Neural cell (in vitro differentiated cells): ENCODE measurements at regions not wholly inside any gene's neighbourhood (a gene's known extent, or its start where the extent isn't known, plus 50 kb on each side); places are given as distances from the start of the nearest gene placed in this dataset.

Source experiments
- H2AFZ ChIP-seq: fragments of 200-600, 300-800 bp; sonication (generic), shearing (Covaris generic); 2 replicates; pipeline ENCODE4 v1.6.0; 2014; ENCODE audit warnings: low read depth, mild to moderate bottlenecking, antibody characterized with exemption, low read length, moderate library complexity
- H3F3A ChIP-seq: fragments of 200-600 bp; shearing (Covaris generic); 2 replicates; pipeline ENCODE4 v1.6.1; 2016; ENCODE audit warnings: mild to moderate bottlenecking, moderate library complexity, mixed read lengths, antibody characterized with exemption, low read length; ENCODE audit not compliant: insufficient read depth, poor library complexity, severe bottlenecking
- H3K27ac ChIP-seq: fragments of 200-600, 300-800 bp; sonication (generic), shearing (Covaris generic); 2 replicates; pipeline ENCODE4 v1.5.1; 2014; ENCODE audit warnings: mild to moderate bottlenecking, low read length, moderate library complexity
- H3K27me3 ChIP-seq: fragments of 300-800, 200-600 bp; sonication (generic), shearing (Covaris generic); 2 replicates; pipeline ENCODE4 v1.6.0; 2014; ENCODE audit warnings: mild to moderate bottlenecking, low read depth, low read length, moderate library complexity; ENCODE audit not compliant: insufficient read depth
- H3K36me3 ChIP-seq: fragments of 300-800, 200-600 bp; sonication (generic), shearing (Covaris generic); 2 replicates; pipeline ENCODE4 v1.5.1; 2014; ENCODE audit warnings: mild to moderate bottlenecking, antibody characterized with exemption, low read length, moderate library complexity; ENCODE audit not compliant: insufficient read depth
- H3K4me2 ChIP-seq: fragments of 300-800, 200-600 bp; sonication (generic), shearing (Covaris generic); 2 replicates; pipeline ENCODE4 v1.6.0; 2014; ENCODE audit warnings: mild to moderate bottlenecking, low read length
- H3K4me3 ChIP-seq: fragments of 300-800, 200-600 bp; sonication (generic), shearing (Covaris generic); 2 replicates; pipeline ENCODE4 v1.5.1; 2014; ENCODE audit warnings: mild to moderate bottlenecking, low read length, moderate library complexity
- H3K79me2 ChIP-seq: fragments of 200-600 bp; shearing (Covaris generic); replicated peaks from 2 replicates; pipeline ENCODE4 v1.6.0; 2014; ENCODE audit warnings: mild to moderate bottlenecking, low read length, moderate library complexity; ENCODE audit not compliant: insufficient read depth
- H3K9ac ChIP-seq: fragments of 300-800, 200-600 bp; sonication (generic), shearing (Covaris generic); 2 replicates; pipeline ENCODE4 v1.6.1; 2016; ENCODE audit warnings: mild to moderate bottlenecking, low read length, mixed read lengths
- H3K9me2 ChIP-seq: fragments of 200-600 bp; shearing (Covaris generic); 2 replicates; pipeline ENCODE4 v1.6.1; 2016; ENCODE audit warnings: mild to moderate bottlenecking, low read length, mixed read lengths; ENCODE audit not compliant: insufficient read depth
- H3K9me3 ChIP-seq: fragments of 200-600, 300-800 bp; sonication (generic), shearing (Covaris generic); 2 replicates; pipeline ENCODE4 v1.6.1; 2016; ENCODE audit warnings: mild to moderate bottlenecking, mixed run types, low read length, moderate library complexity, mixed read lengths
- H4K20me1 ChIP-seq: fragments of 200-600 bp; shearing (Covaris generic); 2 replicates; pipeline ENCODE4 v1.6.1; 2016; ENCODE audit warnings: mild to moderate bottlenecking, mixed run types; ENCODE audit not compliant: insufficient read depth
- EP300 ChIP-seq: fragments of 450-650 bp; conservative IDR thresholded peaks from 2 replicates; pipeline ENCODE4 v1.6.1; 2014; ENCODE audit warnings: antibody characterized with exemption, mild to moderate bottlenecking, moderate library complexity; ENCODE audit not compliant: poor library complexity, severe bottlenecking
- MXI1 ChIP-seq: fragments of 450-650 bp; conservative IDR thresholded peaks from 2 replicates; pipeline ENCODE4 v1.6.1; 2014; ENCODE audit warnings: antibody characterized with exemption, mild to moderate bottlenecking; ENCODE audit not compliant: poor library complexity, severe bottlenecking
- RAD21 ChIP-seq: fragments of 450-650 bp; conservative IDR thresholded peaks from 2 replicates; pipeline ENCODE4 v1.6.1; 2014; ENCODE audit warnings: antibody characterized with exemption, mild to moderate bottlenecking, moderate library complexity
- SMC3 ChIP-seq: fragments of 450-650 bp; conservative IDR thresholded peaks from 2 replicates; pipeline ENCODE4 v1.6.1; 2014; ENCODE audit warnings: antibody characterized with exemption, mild to moderate bottlenecking, moderate library complexity; ENCODE audit not compliant: poor library complexity
- TF ChIP-seq, protein P1 (sequence below): IDR thresholded peaks from 2 replicates; pipeline ENCODE4 v1.6.1; 2012; ENCODE audit warnings: borderline replicate concordance
- TF ChIP-seq, protein P2 (sequence below): fragments of 450-650 bp; IDR thresholded peaks from 2 replicates; pipeline ENCODE4 v1.5.1; 2014; ENCODE audit warnings: antibody characterized with exemption, mild to moderate bottlenecking, moderate library complexity; ENCODE audit not compliant: poor library complexity, severe bottlenecking

GRCh38 chr18:30081122-30081521 is 961.4 kb downstream of the DSC3 start:
- Histone ChIP-seq H3K4me2 (no peak overlapping the region), H4K20me1 (no peaks in the 10 kb centered on the region), H2AFZ (no peak overlapping the region), H3K4me3 (no peak overlapping the region), H3K27me3 (no peaks in the 10 kb centered on the region), H3K27ac (no peak overlapping the region), H3F3A (no peaks in the 10 kb centered on the region), H3K9me2 (no peaks in the 10 kb centered on the region), H3K9me3 (peaks cover 4% of the 10 kb centered on the region), H3K9ac (no peak overlapping the region), H3K36me3 (no peaks in the 10 kb centered on the region), H3K79me2 (no peaks in the 10 kb centered on the region)
- no peak for TF ChIP-seq EP300

GRCh38 chr18:30072609-30073385 is 969.7 kb downstream of the DSC3 start:
- H3K27me3 ChIP-seq: no peaks in the 10 kb centered on the region
- H2AFZ ChIP-seq: no peak overlapping the region
- no peak overlapping the region for H3K9ac ChIP-seq
- no peaks in the 10 kb centered on the region for H4K20me1 ChIP-seq
- TF ChIP-seq, protein P1, sequence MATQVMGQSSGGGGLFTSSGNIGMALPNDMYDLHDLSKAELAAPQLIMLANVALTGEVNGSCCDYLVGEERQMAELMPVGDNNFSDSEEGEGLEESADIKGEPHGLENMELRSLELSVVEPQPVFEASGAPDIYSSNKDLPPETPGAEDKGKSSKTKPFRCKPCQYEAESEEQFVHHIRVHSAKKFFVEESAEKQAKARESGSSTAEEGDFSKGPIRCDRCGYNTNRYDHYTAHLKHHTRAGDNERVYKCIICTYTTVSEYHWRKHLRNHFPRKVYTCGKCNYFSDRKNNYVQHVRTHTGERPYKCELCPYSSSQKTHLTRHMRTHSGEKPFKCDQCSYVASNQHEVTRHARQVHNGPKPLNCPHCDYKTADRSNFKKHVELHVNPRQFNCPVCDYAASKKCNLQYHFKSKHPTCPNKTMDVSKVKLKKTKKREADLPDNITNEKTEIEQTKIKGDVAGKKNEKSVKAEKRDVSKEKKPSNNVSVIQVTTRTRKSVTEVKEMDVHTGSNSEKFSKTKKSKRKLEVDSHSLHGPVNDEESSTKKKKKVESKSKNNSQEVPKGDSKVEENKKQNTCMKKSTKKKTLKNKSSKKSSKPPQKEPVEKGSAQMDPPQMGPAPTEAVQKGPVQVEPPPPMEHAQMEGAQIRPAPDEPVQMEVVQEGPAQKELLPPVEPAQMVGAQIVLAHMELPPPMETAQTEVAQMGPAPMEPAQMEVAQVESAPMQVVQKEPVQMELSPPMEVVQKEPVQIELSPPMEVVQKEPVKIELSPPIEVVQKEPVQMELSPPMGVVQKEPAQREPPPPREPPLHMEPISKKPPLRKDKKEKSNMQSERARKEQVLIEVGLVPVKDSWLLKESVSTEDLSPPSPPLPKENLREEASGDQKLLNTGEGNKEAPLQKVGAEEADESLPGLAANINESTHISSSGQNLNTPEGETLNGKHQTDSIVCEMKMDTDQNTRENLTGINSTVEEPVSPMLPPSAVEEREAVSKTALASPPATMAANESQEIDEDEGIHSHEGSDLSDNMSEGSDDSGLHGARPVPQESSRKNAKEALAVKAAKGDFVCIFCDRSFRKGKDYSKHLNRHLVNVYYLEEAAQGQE: no peak
- TF ChIP-seq RAD21: no peak
- TF ChIP-seq EP300: no peak
- TF ChIP-seq, protein P2, sequence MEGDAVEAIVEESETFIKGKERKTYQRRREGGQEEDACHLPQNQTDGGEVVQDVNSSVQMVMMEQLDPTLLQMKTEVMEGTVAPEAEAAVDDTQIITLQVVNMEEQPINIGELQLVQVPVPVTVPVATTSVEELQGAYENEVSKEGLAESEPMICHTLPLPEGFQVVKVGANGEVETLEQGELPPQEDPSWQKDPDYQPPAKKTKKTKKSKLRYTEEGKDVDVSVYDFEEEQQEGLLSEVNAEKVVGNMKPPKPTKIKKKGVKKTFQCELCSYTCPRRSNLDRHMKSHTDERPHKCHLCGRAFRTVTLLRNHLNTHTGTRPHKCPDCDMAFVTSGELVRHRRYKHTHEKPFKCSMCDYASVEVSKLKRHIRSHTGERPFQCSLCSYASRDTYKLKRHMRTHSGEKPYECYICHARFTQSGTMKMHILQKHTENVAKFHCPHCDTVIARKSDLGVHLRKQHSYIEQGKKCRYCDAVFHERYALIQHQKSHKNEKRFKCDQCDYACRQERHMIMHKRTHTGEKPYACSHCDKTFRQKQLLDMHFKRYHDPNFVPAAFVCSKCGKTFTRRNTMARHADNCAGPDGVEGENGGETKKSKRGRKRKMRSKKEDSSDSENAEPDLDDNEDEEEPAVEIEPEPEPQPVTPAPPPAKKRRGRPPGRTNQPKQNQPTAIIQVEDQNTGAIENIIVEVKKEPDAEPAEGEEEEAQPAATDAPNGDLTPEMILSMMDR: no peak
- no peak for TF ChIP-seq SMC3
- no peak overlapping the region for H3K4me2 ChIP-seq
- no peak overlapping the region for H3K4me3 ChIP-seq
- no peaks in the 10 kb centered on the region for H3K79me2 ChIP-seq
- H3K27ac ChIP-seq: no peak overlapping the region
- H3K9me3 ChIP-seq: no peaks in the 10 kb centered on the region
- H3F3A ChIP-seq: no peaks in the 10 kb centered on the region
- H3K36me3 ChIP-seq: no peaks in the 10 kb centered on the region
- H3K9me2 ChIP-seq: no peaks in the 10 kb centered on the region

- Histone ChIP-seq H3K4me2 (no peak overlapping the region), H3F3A (no peaks in the 10 kb centered on the region), H3K4me3 (no peak overlapping the region), H3K27me3 (no peaks in the 10 kb centered on the region), H4K20me1 (no peaks in the 10 kb centered on the region), H3K36me3 (no peaks in the 10 kb centered on the region), H3K9me3 (no peaks in the 10 kb centered on the region), H3K79me2 (no peaks in the 10 kb centered on the region), H2AFZ (no peak overlapping the region), H3K9me2 (no peaks in the 10 kb centered on the region), H3K9ac (no peak overlapping the region), H3K27ac (no peak overlapping the region)
- TF ChIP-seq RAD21 (no peak), MXI1 (no peak)
Observed at GRCh38 chr18:30066288-30066687, 976.3 kb downstream of the DSC3 start.
